ENCODE measurements at regions not wholly inside any gene's neighbourhood (a gene's known extent, or its start where the extent isn't known, plus 50 kb on each side); places are given as distances from the start of the nearest gene placed in this dataset.

- TF ChIP-seq PRPF4 (IDR thresholded peaks at IDR 0.05; ENCODE audit: insufficient read depth, low read depth, low read length, poor library complexity, severe bottlenecking) (no peak), DMBX1 (CRISPR knock-in tag; IDR thresholded peaks at IDR 0.05; ENCODE audit: borderline replicate concordance) (peak; percentile 91), IRF2 (CRISPR knock-in tag; IDR thresholded peaks at IDR 0.05) (no peak), HNRNPL (IDR thresholded peaks at IDR 0.05; ENCODE audit: low read depth, low read length) (no peak), MAFF (IDR thresholded peaks at IDR 0.05; ENCODE audit: low read length) (peak; percentile 72), RAD51 (IDR thresholded peaks at IDR 0.05; ENCODE audit: borderline replicate concordance, low read depth) (no peak), ZNF830 (CRISPR knock-in tag; IDR thresholded peaks at IDR 0.05) (no peak; the same call in 1 of the 2 replicates), KLF10 (CRISPR knock-in tag; IDR thresholded peaks at IDR 0.05) (no peak), DACH1 (IDR thresholded peaks at IDR 0.05; ENCODE audit: partially characterized antibody) (peak; percentile 6), HDAC8 (tag; IDR thresholded peaks at IDR 0.05) (peak; percentile 33; the same call in 1 of the 2 replicates), ZFX (CRISPR knock-in tag; IDR thresholded peaks at IDR 0.05) (peak; percentile 32; the same call in 1 of the 2 replicates), CSDE1 (IDR thresholded peaks at IDR 0.05) (no peak), PCBP1 (IDR thresholded peaks at IDR 0.05; ENCODE audit: low read depth, low read length, poor library complexity, severe bottlenecking) (no peak), STAT5B (CRISPR knock-in tag; IDR thresholded peaks at IDR 0.05) (no peak), MAZ (CRISPR knock-in tag; conservative IDR thresholded peaks at IDR 0.05 in 1 of 2, IDR thresholded peaks at IDR 0.05 in 1 of 2) (peak in 1 of 2 experiments; percentile 65; a peak in 2 of 4 replicates), HMG20B (CRISPR knock-in tag; IDR thresholded peaks at IDR 0.05) (no peak), RNF2 (IDR thresholded peaks at IDR 0.05) (no peak), KLF6 (CRISPR knock-in tag; IDR thresholded peaks at IDR 0.05; ENCODE audit: borderline replicate concordance) (peak; percentile 85; the same call in 1 of the 2 replicates), TEAD1 (CRISPR knock-in tag; IDR thresholded peaks at IDR 0.05) (peak in 1 of 2 experiments; percentile 59; a peak in 1 of 4 replicates)
- TF ChIP-seq, protein P1, sequence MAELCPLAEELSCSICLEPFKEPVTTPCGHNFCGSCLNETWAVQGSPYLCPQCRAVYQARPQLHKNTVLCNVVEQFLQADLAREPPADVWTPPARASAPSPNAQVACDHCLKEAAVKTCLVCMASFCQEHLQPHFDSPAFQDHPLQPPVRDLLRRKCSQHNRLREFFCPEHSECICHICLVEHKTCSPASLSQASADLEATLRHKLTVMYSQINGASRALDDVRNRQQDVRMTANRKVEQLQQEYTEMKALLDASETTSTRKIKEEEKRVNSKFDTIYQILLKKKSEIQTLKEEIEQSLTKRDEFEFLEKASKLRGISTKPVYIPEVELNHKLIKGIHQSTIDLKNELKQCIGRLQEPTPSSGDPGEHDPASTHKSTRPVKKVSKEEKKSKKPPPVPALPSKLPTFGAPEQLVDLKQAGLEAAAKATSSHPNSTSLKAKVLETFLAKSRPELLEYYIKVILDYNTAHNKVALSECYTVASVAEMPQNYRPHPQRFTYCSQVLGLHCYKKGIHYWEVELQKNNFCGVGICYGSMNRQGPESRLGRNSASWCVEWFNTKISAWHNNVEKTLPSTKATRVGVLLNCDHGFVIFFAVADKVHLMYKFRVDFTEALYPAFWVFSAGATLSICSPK (IDR thresholded peaks at IDR 0.05; ENCODE audit: borderline replicate concordance): no peak
- TF ChIP-seq, protein P2, sequence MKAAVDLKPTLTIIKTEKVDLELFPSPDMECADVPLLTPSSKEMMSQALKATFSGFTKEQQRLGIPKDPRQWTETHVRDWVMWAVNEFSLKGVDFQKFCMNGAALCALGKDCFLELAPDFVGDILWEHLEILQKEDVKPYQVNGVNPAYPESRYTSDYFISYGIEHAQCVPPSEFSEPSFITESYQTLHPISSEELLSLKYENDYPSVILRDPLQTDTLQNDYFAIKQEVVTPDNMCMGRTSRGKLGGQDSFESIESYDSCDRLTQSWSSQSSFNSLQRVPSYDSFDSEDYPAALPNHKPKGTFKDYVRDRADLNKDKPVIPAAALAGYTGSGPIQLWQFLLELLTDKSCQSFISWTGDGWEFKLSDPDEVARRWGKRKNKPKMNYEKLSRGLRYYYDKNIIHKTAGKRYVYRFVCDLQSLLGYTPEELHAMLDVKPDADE (conservative IDR thresholded peaks at IDR 0.05; ENCODE audit: control insufficient read depth, low read depth, low read length): no peak
- TF ChIP-seq, protein P3, sequence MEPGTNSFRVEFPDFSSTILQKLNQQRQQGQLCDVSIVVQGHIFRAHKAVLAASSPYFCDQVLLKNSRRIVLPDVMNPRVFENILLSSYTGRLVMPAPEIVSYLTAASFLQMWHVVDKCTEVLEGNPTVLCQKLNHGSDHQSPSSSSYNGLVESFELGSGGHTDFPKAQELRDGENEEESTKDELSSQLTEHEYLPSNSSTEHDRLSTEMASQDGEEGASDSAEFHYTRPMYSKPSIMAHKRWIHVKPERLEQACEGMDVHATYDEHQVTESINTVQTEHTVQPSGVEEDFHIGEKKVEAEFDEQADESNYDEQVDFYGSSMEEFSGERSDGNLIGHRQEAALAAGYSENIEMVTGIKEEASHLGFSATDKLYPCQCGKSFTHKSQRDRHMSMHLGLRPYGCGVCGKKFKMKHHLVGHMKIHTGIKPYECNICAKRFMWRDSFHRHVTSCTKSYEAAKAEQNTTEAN (CRISPR knock-in tag; IDR thresholded peaks at IDR 0.05): no peak
- TF ChIP-seq, protein P4, sequence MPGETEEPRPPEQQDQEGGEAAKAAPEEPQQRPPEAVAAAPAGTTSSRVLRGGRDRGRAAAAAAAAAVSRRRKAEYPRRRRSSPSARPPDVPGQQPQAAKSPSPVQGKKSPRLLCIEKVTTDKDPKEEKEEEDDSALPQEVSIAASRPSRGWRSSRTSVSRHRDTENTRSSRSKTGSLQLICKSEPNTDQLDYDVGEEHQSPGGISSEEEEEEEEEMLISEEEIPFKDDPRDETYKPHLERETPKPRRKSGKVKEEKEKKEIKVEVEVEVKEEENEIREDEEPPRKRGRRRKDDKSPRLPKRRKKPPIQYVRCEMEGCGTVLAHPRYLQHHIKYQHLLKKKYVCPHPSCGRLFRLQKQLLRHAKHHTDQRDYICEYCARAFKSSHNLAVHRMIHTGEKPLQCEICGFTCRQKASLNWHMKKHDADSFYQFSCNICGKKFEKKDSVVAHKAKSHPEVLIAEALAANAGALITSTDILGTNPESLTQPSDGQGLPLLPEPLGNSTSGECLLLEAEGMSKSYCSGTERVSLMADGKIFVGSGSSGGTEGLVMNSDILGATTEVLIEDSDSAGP (CRISPR knock-in tag; IDR thresholded peaks at IDR 0.05): no peak
These were observed 106.1 kb upstream of the CPEB4 start (continued) for GRCh38 chr5:173781816-173782670.

Measured in K562 (cell line).